Endothelial cell of hepatic sinusoid (primary cell): ENCODE measurements at regions not wholly inside any gene's neighbourhood (a gene's known extent, or its start where the extent isn't known, plus 50 kb on each side); places are given as distances from the start of the nearest gene placed in this dataset.

Experiments
- in situ Hi-C: cut with HindIII; loops from 2 replicates; pipeline ENCODE4 v1.10.0; 2017; ENCODE audit warnings: low sequenced_read_pairs

- in situ Hi-C loops: no loop called here
Measured at GRCh38 chr18:78128004-78128403, 851.6 kb upstream of the SALL3 start.

GRCh38 chr18:78129260-78129659 is 850.4 kb upstream of the SALL3 start:
- in situ Hi-C loops: no loop called here

- in situ Hi-C loops: no loop called here
Measured at GRCh38 chr18:78130232-78131195, 849.1 kb upstream of the SALL3 start.

- in situ Hi-C loops: no loop called here
Measured at GRCh38 chr18:78133729-78134128, 845.9 kb upstream of the SALL3 start.

GRCh38 chr18:78136986-78137385 is 842.6 kb upstream of the SALL3 start:
- in situ Hi-C loops: no loop called here

GRCh38 chr18:78138983-78139496 is 840.6 kb upstream of the SALL3 start:
- in situ Hi-C loops: no loop called here

GRCh38 chr18:78140294-78140693 is 839.3 kb upstream of the SALL3 start:
- in situ Hi-C loops: no loop called here

GRCh38 chr18:78144669-78145068 is 834.9 kb upstream of the SALL3 start:
- in situ Hi-C loops: loop anchor here (5.0 kb wide), 1 partner anchor 32 kb away; no protein-coding TSS in a partner anchor

GRCh38 chr18:78145096-78145495 is 834.5 kb upstream of the SALL3 start:
- in situ Hi-C loops: loop anchor here (5.0 kb wide), 1 partner anchor 33 kb away; no protein-coding TSS in a partner anchor

- in situ Hi-C loops: loop anchor here (5.0 kb wide), 1 partner anchor 34 kb away; no protein-coding TSS in a partner anchor
Measured at GRCh38 chr18:78146136-78147085, 833.2 kb upstream of the SALL3 start.

GRCh38 chr18:78150590-78150989 is 829.0 kb upstream of the SALL3 start:
- in situ Hi-C loops: no loop called here

GRCh38 chr18:78151234-78151633 is 828.4 kb upstream of the SALL3 start:
- in situ Hi-C loops: no loop called here

- in situ Hi-C loops: no loop called here
Measured at GRCh38 chr18:78151948-78152725, 827.5 kb upstream of the SALL3 start.

- in situ Hi-C loops: no loop called here
Measured at GRCh38 chr18:78153362-78153761, 826.3 kb upstream of the SALL3 start.

GRCh38 chr18:78154444-78154843 is 825.2 kb upstream of the SALL3 start:
- in situ Hi-C loops: no loop called here

- in situ Hi-C loops: no loop called here
Measured at GRCh38 chr18:78154853-78155252, 824.8 kb upstream of the SALL3 start.

GRCh38 chr18:78156466-78156865 is 823.2 kb upstream of the SALL3 start:
- in situ Hi-C loops: no loop called here

GRCh38 chr18:78158943-78159342 is 820.7 kb upstream of the SALL3 start:
- in situ Hi-C loops: no loop called here

GRCh38 chr18:78159397-78159796 is 820.2 kb upstream of the SALL3 start:
- in situ Hi-C loops: no loop called here

GRCh38 chr18:78160961-78161656 is 818.5 kb upstream of the SALL3 start:
- in situ Hi-C loops: no loop called here
